Colonic mucosa (tissue), 4 donors: ENCODE measurements at regions not wholly inside any gene's neighbourhood (a gene's known extent, or its start where the extent isn't known, plus 50 kb on each side); places are given as distances from the start of the nearest gene placed in this dataset.

Source experiments
- DNase-seq: peaks from one replicate; pipeline ENCODE4 v3.0.0-alpha.2; 2020
- H3K27ac ChIP-seq: fragments of 200-600 bp; one replicate; pipeline ENCODE4 v1.8.0; 2021
- H3K27me3 ChIP-seq: fragments of 200-600 bp; one replicate; pipeline ENCODE4 v1.8.0; 2021
- H3K36me3 ChIP-seq: fragments of 200-600 bp; one replicate; pipeline ENCODE4 v1.8.0; 2021
- H3K4me1 ChIP-seq: fragments of 200-600 bp; one replicate; pipeline ENCODE4 v1.8.0; 2021; ENCODE audit warnings: mild to moderate bottlenecking
- H3K4me3 ChIP-seq: fragments of 200-600 bp; one replicate; pipeline ENCODE4 v1.8.0; 2021
- H3K9ac ChIP-seq, 2 donors: one replicate each; pipeline ENCODE4 v1.7.0; 2013; ENCODE audit warnings: control low read depth in 2 of 2, low read depth in 2 of 2, low read length in 2 of 2
- H3K9me3 ChIP-seq: fragments of 200-600 bp; one replicate; pipeline ENCODE4 v1.8.0; 2021
- CTCF ChIP-seq: fragments of 200-600 bp; IDR thresholded peaks from one replicate; pipeline ENCODE4 v1.8.0; 2022; ENCODE audit warnings: antibody characterized with exemption, mild to moderate bottlenecking
- intact Hi-C: fragments of 100-400 bp; cut with DNase I; formaldehyde crosslinking; loops from one replicate; pipeline ENCODE4 v1.14.1; 2022
- donor health status: healthy.
- donor health status: DM: no; HTN: no; CAD: no.
- donor health status: DM: no; HTN: no; CAD: no.

- no peak overlapping the region for H3K27ac ChIP-seq
- H3K9ac ChIP-seq = no peak overlapping the region
- intact Hi-C loops = no loop called here
- H3K4me3 ChIP-seq = no peak overlapping the region
- no peaks in the 10 kb centered on the region for H3K36me3 ChIP-seq
- DNase-seq = no peak
- H3K27me3 ChIP-seq = no peaks in the 10 kb centered on the region
- H3K9me3 ChIP-seq = no peaks in the 10 kb centered on the region
- TF ChIP-seq CTCF = no peak
- no peaks in the 10 kb centered on the region for H3K4me1 ChIP-seq
Observed at GRCh38 chr5:161105525-161105924, 253.5 kb upstream of the ATP10B start.

- Histone ChIP-seq H3K9me3 (no peaks in the 10 kb centered on the region), H3K36me3 (no peaks in the 10 kb centered on the region), H3K27ac (no peak overlapping the region), H3K4me3 (no peak overlapping the region), H3K9ac (no peak overlapping the region), H3K27me3 (no peaks in the 10 kb centered on the region), H3K4me1 (no peaks in the 10 kb centered on the region)
- no peak for DNase-seq
- no peak for TF ChIP-seq CTCF
- intact Hi-C loops = no loop called here
Observed at GRCh38 chr5:161098516-161098915, 246.5 kb upstream of the ATP10B start.

- H3K9me3 ChIP-seq = no peaks in the 10 kb centered on the region
- no peaks in the 10 kb centered on the region for H3K27me3 ChIP-seq
- H3K27ac ChIP-seq = no peak overlapping the region
- H3K4me3 ChIP-seq = no peak overlapping the region
- no peak for DNase-seq
- intact Hi-C loops = no loop called here
- no peaks in the 10 kb centered on the region for H3K4me1 ChIP-seq
- no peak overlapping the region for H3K9ac ChIP-seq
- no peak for TF ChIP-seq CTCF
- H3K36me3 ChIP-seq = no peaks in the 10 kb centered on the region
Observed at GRCh38 chr5:161096581-161096980, 244.6 kb upstream of the ATP10B start.

- Histone ChIP-seq H3K27me3 (no peaks in the 10 kb centered on the region), H3K9me3 (no peaks in the 10 kb centered on the region), H3K9ac (no peak overlapping the region), H3K27ac (no peak overlapping the region), H3K36me3 (no peaks in the 10 kb centered on the region), H3K4me1 (no peaks in the 10 kb centered on the region), H3K4me3 (no peak overlapping the region)
- TF ChIP-seq CTCF = no peak
- intact Hi-C loops = no loop called here
- no peak for DNase-seq
Observed at GRCh38 chr5:161095953-161096352, 243.9 kb upstream of the ATP10B start.

- Histone ChIP-seq H3K4me1 (no peaks in the 10 kb centered on the region), H3K27me3 (no peaks in the 10 kb centered on the region), H3K9ac (no peak overlapping the region), H3K27ac (no peak overlapping the region), H3K4me3 (no peak overlapping the region), H3K9me3 (no peaks in the 10 kb centered on the region), H3K36me3 (no peaks in the 10 kb centered on the region)
- intact Hi-C loops = no loop called here
- no peak for TF ChIP-seq CTCF
- no peak for DNase-seq
Observed at GRCh38 chr5:161094411-161094810, 242.4 kb upstream of the ATP10B start.

- Histone ChIP-seq H3K4me1 (no peaks in the 10 kb centered on the region), H3K36me3 (no peaks in the 10 kb centered on the region), H3K9ac (no peak overlapping the region), H3K27me3 (no peaks in the 10 kb centered on the region), H3K27ac (no peak overlapping the region), H3K9me3 (no peaks in the 10 kb centered on the region), H3K4me3 (no peak overlapping the region)
- intact Hi-C loops = no loop called here
- no peak for DNase-seq
- TF ChIP-seq CTCF = no peak
Observed at GRCh38 chr5:161093100-161093499, 241.1 kb upstream of the ATP10B start.
